HuH-7.5 (cell line): ENCODE measurements at regions not wholly inside any gene's neighbourhood (a gene's known extent, or its start where the extent isn't known, plus 50 kb on each side); places are given as distances from the start of the nearest gene placed in this dataset.
"Not testable (repeated sequence)": the region's sequence is repeated elsewhere in the genome, so short reads cannot be mapped to it uniquely, and the experiment has no call there.

Source experiments
- DNase-seq: peaks from one replicate; pipeline ENCODE4 v3.0.0; 2011; ENCODE audit warnings: low spot score

DNA sequence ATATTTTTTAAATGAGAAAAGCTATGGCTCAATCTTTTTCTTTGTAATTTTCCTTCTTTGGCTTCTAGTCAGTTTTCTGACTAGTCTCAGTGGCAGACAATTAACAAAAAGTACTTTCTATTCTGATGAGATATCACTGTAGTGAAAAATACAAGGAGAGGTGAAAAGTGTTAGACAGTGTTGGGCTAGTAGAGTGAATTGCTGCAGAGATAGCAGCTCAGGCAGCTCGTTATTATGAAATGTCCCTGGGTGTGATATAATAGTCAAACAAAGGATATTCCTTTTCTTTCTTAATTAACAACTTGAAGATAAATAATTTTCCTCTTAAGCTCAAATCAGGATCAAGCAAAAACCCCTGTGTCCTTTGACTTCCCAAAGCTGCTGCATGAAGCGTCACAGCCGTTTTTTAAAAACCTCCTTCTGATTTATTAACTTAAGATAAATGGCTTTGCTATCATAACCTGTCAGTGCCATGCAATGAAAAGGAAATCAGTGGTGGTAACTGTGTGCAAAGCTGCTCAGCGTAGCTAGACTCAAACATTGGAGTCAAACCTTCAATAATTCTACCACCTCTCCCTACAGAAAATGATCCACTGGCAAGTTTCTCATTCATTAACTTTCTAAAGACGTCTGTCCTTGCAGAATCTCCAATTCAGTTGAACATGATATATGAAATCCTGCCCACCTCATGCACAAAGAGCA lies 646.6 kb upstream of the PTBP2 start:
- DNase-seq = no peak

DNA sequence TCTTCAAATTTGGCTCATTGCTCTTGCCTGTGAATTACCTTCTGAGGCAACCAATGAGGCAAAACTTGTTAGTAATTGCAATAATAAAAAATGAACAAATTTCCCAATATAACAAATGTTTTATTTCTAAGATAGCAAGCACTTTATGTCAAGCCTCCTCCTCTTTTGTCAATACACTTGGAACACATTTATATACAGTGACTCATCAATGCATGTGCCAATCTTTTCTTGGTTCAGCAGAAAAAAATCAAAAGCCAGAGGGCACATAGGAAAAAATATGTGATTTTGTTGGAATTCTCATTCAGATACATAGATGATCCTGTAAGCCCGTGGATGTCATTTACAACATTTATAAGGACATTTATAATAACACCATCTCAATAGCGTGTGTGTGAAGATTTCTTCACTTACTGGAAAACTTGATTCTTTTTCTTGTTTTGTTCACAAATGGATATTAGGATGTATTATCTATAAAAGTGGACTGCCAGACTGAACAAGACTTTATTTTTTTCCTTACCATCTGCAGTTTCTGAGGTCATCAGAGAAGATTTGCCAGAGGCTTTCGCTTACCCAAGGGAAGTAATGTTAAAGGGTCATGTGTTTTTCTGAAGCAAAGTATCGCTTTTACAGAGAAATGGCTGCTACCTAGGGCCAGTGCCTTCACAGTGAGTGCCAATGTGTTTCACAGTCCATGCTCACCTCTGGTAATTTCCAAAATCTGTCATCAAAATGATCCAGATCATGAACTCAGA lies 645.7 kb upstream of the PTBP2 start:
- no peak for DNase-seq

DNA sequence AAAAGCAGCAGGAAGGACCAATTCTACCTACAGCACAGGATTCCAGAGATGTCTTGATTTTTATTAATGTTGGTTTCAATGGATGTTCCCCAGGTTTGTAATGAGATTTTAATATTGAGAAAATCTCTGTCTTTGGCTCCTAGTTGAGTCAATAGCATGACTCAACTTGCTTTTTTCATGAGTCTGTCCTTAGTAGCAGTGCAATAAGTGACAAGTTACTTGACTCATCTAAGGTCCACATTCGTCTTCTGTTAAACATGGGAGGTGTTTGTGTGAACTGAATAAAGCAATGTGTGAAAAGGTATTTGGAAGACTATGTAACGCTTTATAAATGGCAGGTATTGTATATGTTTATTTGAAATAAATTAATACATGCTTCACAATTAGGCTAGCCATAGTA lies 645.0 kb upstream of the PTBP2 start:
- DNase-seq = no peak

DNA sequence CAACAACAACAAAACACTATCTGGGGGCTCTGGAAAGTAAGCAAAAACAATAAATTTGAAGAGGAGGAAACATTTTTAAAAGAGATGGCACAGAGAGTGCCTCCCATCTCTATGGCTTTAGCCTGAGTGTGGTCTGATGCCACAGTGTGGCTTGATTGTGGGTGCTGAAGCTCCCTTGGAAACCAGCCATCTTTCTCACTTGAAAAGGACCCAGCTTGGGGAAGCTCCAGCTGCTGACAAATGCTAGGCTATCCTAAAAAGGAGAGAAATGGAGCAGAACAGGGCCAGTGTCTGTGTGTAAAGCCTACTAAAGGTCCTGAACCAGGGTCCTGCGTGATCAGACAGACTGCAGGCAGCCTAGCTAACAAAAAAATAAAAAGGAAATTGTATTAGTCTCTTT lies 642.0 kb upstream of the PTBP2 start:
- no peak for DNase-seq

DNA sequence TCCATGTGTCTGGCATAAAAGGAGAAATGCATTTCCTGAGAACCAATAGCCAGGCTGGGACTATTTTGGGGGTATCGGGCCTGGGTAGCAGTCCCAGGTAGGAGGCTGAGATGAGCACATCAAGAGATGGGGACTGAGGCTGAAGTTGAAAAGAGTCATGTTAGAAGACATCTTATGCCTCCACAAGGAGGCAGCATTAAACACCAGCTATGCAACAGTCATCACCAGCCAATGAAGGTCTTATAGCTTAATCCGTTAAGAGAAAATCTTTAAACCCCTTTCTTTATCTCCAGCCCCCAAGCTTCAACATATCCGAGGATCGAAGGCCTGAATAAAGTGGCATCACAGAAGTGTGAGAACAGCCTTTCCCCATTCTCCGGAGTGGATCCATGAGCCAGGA lies 640.7 kb upstream of the PTBP2 start:
- no peak for DNase-seq

DNA sequence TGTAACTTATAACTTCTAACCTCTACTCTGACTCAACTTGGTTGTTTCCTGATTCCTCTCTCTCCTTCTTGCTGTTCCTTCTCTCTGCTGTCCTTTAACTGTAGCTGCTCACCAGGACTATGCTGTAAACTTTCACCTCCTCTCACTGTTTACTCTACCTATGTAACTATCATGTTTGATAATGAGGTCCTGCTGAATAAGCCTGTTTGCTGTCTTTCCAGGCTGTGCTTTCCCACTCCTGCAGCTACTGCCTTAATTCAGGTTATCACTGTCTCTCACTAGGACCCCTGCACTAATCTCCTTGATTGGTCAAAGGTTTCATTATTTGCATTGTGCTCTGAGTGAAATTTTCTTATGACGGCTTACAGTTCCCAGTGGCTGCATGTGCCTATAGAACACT lies 633.9 kb upstream of the PTBP2 start:
- DNase-seq = peak; percentile 11

DNA sequence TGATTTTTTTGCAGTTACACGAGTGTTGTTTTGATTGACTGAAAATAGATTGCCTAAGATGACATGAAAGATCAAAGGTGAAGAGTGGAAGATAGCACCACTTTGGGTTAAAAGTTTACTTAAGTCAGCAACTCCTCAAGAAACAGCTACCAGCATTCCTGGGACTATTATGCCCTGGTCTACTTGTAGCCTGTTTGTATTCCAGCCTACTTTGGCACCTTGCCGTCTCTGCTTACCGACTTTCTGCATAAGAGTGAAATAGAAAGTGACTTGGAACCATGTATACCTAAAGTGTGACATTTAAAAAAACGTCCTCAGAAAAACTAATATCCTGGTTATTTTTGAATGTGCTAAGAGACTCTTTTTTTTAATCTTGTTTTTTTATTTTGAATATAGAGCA lies 631.5 kb upstream of the PTBP2 start:
- no peak for DNase-seq

DNA sequence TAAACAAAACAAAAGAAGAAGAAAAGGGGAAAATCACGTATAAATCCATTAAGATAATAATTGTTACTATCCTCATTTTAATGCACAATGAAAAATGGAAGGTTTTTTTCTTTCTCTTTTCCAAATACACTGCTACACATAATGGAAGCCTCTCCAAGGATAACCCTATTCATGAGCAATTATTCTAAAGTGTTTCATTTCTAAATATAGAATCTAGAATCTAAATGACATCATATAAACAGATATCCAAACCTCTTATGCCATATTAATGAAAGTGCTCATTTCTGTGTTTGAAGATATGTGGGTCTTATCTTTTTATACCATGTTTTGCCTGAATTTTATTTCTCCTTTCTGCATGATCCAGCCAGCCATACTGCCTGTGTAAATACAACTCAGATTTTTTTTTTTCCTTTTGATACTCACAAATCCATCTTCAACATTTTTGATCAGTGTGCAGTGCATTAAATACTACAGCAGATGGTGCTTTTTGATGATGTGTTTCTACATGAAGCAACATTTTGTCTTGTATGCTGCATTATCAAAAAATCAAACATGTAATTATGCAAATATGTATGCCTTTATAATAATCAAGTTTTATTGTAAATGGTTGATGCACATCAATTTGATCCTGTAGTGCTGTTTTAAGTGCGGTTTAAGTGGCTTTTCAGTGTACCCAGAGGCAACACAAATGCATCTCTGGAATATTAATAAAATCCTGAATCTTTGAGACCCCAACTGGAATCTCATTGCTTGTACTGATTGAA lies 625.6 kb upstream of the PTBP2 start:
- DNase-seq = no peak

DNA sequence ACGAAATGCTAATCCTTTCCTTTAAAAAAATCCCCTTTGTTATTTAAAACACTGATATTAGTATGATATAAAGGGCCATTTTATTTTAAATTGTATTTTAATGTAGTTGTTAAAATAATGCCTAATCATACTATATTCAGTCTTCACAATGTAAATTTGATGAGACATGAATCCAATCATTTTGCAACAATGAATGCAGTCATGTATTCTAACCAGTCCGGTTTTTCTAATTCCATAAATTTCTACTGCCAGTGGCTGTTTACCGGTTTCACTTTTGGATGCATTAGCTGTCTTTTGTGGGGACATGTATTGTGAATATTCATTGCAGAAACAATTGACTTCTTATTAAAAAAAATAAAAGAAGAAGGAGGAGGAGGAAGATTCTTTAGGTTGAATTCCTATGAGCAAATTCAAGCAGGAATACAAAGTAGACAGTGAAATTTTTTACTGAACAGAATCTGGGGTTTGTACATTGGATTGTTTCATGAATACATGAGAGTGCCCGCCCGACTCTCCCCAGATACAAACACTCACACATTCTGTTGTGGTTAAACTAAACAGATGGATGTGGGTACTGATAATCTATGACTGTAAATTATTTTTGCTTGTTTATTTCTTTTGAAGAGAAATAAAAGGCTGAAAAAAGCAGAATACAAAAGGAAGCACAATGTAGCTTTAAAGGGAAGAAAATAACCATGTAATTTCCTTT lies 624.8 kb upstream of the PTBP2 start:
- no peak for DNase-seq

DNA sequence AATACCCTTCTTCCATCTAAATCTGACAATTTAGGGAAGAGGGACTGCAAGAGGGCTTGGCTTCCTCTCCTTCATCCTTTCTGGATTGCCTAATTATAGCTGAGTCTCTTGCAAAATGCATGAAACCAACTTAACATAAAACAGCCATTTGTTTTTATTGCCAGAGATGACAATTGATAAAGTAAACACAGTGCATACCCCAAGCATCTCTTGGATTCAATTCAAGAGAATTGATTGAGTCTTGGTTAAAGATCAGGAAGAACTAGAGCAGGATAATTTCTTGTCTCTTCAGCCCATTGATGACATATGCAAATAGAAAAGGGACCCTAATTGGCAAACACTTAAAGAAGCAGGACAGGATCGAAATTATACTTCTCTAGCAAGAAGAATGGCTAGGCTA lies 617.1 kb upstream of the PTBP2 start:
- no peak for DNase-seq

DNA sequence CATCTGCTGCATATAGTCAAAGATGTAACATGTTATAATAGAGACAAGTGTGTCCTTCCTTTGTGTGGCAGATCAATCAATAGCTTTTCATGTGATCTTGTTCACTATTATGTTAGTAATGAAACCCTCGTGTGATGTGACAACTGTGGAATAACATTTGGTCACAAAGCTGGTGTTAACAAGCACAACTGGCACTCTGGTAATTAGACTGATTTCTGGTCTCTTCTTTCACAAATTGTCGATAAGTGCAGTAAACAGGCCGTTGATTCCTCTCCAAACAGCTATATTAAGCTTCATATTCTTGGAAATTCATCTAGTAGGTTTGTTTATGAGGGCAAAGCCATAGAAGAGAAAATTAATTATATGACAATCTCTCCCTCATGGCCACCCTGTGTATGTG lies 616.7 kb upstream of the PTBP2 start:
- no peak for DNase-seq

DNA sequence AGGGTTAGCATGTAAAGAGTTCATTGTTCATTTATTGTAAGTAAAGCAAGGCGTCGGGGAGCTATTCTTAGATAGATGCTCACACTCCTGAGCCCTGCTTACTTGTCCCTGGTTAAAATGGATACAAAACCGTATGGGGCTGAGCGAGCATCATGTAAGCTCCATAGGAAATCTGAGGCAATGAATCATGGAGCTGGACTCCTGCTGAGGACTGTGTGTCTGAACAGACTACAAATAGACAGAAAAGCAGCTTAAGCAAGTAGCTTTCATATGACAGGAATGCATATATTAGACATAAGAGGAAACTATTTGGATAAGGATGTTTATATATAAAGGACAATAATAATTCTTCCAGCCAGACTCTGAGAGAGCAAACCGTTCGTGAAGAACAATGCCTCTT lies 604.9 kb upstream of the PTBP2 start:
- DNase-seq = no peak

DNA sequence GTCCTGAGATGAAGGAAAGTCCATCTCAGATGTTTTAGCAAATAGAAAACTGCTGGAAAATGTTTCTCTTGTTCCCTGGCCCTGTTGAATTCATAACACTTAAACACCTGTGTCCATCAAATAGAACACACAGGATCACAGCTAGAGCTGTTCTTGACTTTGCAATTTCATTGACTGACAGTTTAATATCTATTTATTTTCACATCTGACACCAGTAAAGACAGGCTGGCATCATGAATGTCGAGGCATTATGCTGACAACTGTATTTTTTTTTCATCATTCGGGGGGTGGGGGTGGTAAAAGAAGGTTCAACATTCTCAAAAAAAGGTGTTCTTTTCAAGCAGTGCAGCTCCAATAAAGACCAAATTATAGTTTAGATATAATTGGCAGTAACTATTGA lies 591.2 kb upstream of the PTBP2 start:
- DNase-seq = no peak

DNA sequence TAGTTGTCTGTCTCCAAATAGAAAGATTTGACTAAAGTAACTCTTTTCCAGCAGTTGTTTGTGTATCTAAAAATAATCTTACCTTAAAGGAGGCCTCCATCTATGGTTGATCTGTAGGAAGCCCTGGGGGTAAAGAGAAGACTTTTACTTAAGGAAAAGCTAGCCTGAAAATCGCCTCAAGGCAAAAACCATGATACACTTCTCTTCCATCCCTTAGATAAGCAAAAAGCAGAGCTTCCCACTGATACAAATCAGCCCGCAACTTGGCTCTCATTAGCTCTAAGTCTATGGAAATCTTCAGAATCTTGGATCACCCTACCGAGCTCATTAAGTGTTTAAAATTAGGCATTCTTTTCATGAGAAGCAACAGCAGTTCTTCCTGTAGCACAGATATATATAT lies 576.9 kb upstream of the PTBP2 start:
- DNase-seq = no peak

DNA sequence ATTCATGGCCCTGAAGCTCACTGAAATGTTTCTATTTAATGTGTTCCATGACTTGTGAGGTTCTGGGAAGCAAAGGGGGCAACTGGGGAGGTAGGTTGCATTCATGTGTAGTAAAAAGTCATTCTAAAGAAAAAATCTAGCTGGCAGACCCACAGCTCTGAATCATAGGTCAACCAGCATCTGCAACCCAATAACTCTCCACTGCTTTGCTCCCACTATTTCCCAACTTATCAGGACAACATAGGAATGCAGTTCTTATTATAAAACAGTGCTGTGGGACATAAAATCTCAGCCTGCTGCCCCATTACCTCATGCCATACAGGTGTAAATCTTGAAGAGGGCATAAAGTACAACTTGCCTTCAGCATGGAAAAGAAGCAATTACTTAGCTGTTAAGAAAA lies 576.1 kb upstream of the PTBP2 start:
- DNase-seq = no peak

DNA sequence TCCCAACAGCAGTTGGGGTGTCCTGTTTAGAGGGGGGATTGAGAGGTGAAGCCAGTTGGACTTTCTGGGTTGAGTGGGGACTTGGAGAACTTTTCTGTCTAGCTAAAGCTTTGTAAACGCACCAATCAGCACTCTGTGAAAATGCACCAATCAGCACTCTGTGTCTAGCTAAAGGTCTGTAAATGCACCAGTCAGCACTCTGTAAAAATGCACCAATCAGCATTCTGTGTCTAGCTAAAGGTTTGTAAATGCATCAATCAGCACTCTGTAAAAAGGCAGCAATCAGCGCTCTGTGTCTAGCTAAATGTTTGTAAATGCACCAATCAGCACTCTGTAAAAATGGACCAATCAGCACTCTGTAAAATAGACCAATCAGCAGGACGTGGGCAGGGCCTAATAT lies 568.6 kb upstream of the PTBP2 start:
- not testable (repeated sequence) for DNase-seq

DNA sequence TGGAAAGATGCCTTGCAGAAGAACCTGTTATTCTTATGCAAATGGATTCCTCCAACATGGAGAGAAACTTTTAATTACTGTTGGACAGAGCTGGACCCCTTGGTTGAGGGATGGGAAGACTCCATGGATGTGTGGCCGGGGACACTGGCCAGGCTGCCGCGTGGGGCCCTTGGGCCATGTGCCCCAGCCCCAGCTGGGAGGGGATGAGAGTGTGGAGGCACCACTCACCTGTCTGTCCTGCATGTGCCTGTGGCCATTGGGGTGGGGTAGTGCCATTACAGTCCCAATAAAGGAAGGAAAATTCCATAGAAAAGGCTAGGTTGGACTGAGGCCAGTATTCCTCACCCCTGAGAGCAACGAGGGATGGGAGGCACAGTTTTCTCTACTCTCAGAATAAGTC lies 564.5 kb upstream of the PTBP2 start:
- DNase-seq = no peak

DNA sequence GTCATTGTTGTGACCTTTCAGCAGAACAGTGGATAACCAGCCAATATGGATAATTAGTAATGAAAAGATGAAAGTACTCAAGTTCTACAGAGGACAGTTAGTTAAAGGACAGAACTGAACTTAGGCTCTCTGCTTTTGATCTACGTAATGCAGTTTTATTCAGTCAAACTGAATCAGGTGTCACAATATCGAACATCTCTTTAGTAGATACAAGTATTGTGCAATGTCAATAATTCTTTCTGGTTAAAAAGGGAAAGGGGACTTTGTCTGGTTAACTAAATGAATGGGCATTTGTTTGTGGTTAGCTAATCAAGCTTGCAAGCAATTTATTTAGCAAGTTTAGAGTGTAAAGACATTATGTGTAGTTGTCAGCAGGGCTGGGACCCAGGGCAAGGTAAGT lies 562.2 kb upstream of the PTBP2 start:
- DNase-seq = no peak

DNA sequence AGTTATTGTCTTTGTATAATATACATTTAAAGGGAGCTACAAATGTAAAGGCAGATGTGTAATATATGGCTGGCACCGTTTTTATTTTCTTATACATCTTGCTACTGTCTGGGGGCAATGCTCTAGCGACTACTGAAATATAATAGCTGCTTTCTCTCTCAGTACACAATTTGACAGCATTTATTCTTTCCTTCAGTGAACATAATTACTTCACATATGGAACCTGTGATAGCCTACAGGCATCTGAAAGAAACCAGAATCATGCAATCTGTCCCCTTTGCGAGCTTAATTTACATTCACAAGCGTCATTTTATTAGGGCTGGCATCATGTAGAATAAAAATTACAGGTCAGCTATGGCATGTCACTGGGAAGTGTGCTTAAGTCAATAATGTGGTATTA lies 557.5 kb upstream of the PTBP2 start:
- no peak for DNase-seq

DNA sequence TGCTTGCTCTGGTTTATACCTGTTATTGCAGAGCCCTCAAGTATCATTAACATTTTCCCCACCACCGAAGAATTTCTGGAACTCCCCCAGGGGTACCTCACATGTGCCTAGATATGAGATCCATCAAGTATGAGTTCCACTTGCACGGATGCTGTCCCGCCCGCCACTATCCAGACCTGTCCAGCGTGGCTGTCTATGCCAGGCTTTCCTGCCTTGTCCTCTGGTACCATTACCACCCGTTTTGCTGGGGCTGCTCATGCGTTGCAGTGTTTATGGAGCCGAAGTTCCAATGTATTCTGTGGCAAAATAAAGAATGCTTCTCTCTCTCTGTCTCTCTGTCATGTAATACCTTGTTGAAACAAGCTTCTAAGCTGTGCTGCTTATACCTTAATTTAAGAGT lies 543.5 kb upstream of the PTBP2 start:
- no peak for DNase-seq

DNA sequence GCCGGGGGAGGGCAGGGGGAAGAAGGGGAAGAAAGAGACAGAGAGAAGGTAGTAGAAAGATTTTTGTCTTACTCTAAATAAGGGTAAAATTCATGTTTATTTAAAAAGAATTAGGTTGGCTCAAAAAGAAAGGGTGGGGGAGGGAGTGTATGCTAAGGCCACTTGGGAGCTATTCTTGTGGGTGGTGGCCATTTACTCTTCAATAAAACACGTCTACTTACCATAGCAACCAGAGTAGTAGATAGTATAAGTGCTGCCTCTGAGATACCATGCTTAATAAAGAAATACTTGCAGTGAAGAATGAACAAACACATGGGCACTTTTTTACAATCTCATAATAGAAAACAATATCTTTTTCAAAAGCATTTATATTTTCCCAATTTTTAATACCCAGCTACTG lies 538.1 kb upstream of the PTBP2 start:
- DNase-seq = no peak

DNA sequence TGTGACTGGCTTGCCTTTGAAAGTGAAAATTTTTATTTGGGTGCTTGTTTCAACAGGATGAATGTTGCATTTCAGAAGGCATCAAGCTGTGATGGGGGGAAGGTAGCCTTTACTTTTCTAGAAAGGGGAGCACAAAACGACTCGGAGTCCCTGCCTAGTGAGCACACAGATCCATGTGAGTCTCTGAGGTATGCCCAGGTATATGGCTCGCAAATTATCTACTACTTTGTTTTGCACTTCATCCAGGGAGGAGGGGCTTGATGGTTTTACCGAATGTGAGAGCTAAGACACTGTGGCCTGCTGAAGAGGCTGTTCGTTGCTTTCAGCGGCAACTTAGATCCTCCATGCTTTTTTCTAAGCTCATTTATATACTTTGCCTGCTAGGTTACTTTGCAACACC lies 537.7 kb upstream of the PTBP2 start:
- no peak for DNase-seq

DNA sequence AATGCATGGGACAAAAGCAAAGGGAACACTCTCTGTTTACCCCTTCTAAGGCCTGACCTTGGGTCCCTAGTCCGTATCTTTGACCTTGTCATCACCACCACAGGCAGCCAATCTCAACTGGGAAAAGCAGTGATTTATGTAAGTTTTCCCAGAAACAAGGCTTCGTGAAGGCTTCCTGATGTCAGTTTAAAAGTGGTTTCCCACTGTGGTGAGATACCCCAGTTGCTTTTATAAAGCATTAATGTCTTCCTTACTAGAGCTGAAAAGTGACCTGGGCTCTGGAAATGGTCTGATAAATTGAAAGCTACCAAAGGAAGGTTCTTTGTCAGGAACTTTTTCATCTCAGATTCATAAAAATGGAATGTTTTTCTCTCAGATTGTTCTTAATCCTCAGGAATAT lies 536.4 kb upstream of the PTBP2 start:
- DNase-seq = no peak
